ENCODE measurements at regions not wholly inside any gene's neighbourhood (a gene's known extent, or its start where the extent isn't known, plus 50 kb on each side); places are given as distances from the start of the nearest gene placed in this dataset.

GRCh38 chr5:115355767-115356381, 59.4 kb upstream of the CCDC112 start:
- TF ChIP-seq CTCF (IDR thresholded peaks at IDR 0.05) (no peak), POLR2A (IDR thresholded peaks at IDR 0.05; ENCODE audit: low read depth) (no peak), EP300 (IDR thresholded peaks at IDR 0.05) (no peak)
